ENCODE measurements at regions not wholly inside any gene's neighbourhood (a gene's known extent, or its start where the extent isn't known, plus 50 kb on each side); places are given as distances from the start of the nearest gene placed in this dataset.

DNA sequence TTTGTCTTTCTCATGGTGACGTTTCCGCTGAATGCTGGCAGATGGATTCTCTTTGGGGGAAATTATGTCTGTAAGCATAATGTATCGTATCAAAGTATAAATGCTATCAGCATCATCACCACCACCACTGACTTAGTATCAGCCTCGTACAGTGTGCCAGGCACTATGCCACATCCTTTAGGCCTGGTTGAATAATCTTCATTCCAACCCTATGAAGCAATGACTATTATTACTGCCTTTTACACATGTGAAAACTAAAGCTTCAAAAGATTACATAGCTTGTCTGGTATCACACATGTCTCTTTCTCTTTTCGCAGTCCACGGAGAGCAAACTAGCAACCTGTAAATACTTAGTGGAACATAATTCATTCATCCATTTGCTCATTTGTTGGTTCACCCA lies 166.7 kb upstream of the PRICKLE2 start:
- TF ChIP-seq, protein P1, sequence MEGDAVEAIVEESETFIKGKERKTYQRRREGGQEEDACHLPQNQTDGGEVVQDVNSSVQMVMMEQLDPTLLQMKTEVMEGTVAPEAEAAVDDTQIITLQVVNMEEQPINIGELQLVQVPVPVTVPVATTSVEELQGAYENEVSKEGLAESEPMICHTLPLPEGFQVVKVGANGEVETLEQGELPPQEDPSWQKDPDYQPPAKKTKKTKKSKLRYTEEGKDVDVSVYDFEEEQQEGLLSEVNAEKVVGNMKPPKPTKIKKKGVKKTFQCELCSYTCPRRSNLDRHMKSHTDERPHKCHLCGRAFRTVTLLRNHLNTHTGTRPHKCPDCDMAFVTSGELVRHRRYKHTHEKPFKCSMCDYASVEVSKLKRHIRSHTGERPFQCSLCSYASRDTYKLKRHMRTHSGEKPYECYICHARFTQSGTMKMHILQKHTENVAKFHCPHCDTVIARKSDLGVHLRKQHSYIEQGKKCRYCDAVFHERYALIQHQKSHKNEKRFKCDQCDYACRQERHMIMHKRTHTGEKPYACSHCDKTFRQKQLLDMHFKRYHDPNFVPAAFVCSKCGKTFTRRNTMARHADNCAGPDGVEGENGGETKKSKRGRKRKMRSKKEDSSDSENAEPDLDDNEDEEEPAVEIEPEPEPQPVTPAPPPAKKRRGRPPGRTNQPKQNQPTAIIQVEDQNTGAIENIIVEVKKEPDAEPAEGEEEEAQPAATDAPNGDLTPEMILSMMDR (conservative IDR thresholded peaks at IDR 0.05; ENCODE audit: low read length) = no peak
- no peak for TF ChIP-seq EZH2phosphoT487 (IDR thresholded peaks at IDR 0.05; ENCODE audit: borderline replicate concordance, low read depth, low read length)
